GM21360 (cell line): ENCODE measurements at regions not wholly inside any gene's neighbourhood (a gene's known extent, or its start where the extent isn't known, plus 50 kb on each side); places are given as distances from the start of the nearest gene placed in this dataset.

Experiments used
- ATAC-seq: cut with Tn5 transposase; IDR thresholded peaks from one replicate; pipeline ENCODE4 v1.9.1; 2021; ENCODE audit warnings: mild to moderate bottlenecking, moderate library complexity; ENCODE audit not compliant: unreplicated experiment

DNA sequence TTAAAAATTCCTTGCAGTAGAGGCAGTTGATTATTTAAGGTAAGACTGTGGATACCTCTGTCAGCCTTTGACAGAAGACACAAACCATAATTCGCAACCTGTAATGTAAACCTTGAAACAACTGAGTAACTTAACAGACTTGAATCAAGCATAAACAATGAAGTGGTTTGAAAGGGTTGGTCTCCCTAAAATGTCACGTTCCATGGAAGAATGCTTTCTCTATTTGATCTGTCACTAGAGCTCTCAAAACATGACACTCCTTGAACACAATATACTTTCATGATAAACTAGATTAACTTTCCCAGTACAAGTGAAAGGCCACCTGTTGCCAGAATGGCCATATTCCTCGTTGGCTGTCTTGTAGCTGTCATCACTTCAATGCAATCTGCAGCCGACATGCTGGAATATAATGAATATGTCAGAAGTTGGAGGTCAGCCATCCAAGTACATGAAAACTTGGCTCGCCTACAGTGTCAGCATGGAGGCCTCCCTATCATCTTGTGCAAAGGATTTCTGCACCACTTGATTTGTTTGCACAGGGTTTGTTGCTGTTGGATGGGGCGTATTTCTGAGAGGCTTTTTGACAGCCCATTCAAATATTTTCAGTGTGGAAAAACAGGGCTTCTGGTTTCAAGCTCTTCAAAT, 228.0 kb downstream of the TLE4 start:
- no peak for ATAC-seq

DNA sequence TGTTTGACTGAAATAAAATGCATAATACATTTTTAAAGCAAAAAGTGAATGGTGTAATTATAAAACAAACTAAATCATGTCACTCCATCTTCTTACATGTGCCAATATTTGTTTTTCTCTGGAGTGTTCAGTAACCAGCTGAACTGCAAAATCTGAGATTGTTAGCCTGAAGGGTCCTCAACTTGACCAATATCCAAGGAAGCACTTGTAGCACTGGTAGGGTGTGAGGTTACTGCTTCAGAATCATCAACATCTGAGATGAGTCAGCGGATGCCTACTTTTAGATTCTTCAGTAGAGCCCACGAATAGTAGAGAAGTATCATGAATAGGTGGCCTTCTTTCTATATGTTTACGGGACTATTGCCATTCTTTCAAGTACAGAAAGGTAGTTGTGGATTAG, 226.7 kb downstream of the TLE4 start:
- ATAC-seq = no peak

DNA sequence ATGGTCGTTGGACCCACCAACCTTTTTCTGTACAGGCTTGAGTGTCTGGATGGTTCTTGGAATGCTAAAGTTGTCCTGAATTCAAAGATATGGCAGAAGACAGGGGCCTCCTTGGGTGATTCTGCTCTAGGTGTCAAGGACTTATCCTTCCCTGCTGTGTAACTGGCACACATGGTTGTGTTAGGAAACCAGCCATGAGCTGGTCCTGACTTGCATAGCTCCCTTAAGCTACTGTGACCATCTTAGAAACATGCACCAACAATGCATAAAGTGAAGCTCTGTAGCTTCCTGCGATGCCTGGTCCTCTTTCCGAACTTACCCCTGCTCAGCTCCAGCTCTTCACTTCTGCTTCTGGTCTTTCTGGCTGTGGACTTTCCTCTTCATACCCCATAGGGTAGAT, 224.6 kb downstream of the TLE4 start:
- ATAC-seq = no peak

DNA sequence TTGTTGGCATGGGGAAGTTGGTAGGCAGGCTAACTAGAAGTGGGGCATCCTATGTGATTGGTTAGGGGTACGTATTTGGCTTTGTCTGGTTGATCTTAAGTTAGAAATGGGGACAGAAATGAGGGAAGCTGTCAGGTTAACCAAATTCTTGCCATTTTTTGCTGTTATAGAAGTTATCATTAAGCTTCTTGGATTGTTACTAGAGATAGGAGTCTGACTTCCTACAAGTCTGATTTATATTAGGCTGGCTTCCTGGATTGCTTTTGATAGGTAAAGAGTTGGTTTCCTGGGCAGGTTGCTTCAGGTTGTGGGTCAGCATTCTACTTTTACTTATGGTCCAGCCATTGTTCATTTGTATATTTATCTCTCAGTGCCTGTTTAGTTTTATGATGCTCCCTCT, 216.9 kb downstream of the TLE4 start:
- no peak for ATAC-seq

DNA sequence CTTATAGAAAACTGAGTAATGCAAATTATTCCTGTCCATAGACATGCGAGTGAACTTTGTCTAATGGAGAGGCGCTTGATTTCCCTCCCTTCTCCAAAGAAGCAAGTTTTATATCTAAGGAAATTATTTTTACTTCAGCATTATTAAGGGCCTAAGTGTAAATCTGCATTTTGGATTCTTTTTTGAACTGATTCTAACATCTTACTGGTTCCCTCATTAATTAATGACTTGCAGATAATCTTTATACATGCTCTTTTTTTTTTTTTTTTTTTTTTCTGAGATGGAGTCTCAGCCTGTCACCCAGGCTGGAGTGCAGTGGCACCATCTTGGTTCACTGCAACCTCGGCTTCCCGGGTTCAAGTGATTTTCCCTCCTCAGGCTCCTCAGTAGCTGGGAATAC, 209.5 kb downstream of the TLE4 start:
- ATAC-seq = no peak

DNA sequence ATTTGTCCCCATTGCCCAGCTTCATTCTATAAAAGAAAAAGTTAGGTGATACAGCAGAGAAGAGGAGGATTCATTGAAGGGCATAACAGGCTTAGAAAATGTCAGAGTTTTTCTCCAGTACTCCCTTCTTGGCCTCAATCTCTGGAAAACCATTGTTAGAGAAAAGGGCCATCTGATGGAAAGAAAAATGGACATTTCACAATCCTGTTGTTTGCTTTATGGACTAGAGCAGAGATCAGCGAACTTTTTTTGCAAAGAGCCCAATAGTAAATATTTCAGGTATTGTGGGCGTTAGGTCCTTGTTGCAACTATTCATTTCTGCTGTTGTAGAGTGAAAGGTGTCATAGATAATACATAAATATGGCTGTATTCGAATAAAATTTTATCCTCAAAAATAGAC, 208.8 kb downstream of the TLE4 start:
- ATAC-seq = no peak

DNA sequence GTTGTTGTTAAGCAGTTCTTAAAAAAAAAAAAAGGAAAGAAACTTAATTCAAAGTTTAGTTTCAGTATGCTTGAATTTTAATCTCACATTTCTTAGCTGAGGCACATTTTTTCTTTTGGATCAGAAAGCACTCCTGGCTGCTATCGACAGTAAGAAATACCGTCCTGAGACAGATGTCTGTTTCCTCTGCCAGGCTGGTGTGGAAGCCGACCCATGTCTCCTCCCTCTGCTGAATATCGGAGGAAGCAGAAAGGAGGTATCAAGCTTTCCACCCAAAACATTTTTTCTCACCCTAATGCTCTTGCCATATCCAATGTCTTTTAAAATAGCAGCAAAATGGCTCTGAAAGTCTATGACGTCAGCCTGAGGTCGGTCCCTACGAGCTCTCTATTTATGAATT, 208.1 kb downstream of the TLE4 start:
- ATAC-seq = no peak

DNA sequence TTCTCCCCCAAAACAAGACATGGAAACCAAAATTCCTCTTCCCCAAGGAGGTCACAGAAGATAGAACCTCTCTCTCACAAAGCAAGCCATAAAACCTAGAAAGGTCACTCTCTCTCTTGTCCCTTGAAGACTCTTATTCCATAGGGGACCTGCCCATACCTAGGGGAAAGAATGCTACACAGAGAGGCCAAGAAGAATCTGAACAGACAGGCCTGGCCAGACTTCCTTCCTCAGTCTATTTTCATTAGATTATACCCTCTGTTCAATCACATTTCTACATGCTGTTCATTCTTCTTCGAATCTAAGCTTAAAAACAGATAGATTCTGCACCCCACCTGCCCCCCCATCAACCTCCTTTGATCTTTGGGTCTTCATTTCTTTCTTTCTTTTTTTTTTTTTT, 206.8 kb downstream of the TLE4 start:
- ATAC-seq = no peak

DNA sequence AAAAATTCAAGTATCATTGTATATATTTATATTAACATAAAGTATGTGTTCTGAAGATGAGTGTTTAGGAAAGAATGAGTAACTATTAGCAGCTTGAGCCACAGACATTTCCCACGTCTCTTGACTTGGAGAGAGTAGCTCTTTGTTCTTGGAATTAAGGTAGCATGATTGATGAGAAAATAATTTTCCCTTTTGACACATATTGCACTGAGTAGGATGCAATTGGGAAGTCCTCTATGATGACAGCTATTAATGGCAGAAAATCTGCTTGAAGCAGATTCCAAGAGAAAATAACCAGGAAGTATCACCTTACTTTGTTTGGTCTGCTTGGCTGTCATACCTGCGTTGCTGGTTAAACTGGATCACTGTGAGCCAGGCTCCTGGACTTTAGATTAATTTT, 204.8 kb downstream of the TLE4 start:
- no peak for ATAC-seq
